ENCODE measurements at regions not wholly inside any gene's neighbourhood (a gene's known extent, or its start where the extent isn't known, plus 50 kb on each side); places are given as distances from the start of the nearest gene placed in this dataset.
"Not testable (repeated sequence)": the region's sequence is repeated elsewhere in the genome, so short reads cannot be mapped to it uniquely, and the experiment has no call there.

DNA sequence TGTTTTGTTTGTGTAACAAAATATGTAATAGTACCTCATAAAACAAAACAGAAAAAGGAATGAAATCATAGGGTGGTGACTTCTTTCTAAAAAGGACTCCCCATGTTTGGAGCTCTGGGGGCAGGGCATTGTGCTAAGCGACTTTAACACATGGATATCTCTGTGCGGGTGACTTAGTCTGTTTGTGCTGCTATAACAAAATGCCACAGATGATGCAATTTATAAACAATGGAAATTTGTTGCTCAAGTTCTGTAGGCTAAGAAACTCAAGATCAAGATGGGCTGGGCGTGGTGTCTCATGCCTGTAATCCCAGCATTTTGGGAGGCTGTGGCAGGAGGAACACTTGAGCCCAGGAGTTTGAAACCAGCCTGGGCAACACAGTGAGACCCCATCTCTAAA, 85.4 kb upstream of the SIM2 start:
- Histone ChIP-seq H3K9me3 (ENCODE audit: control insufficient read depth in 2 of 2, insufficient read depth in 1 of 2, low read depth in 1 of 2, low read length in 1 of 2) (peaks cover 2 to 5% of the 10 kb centered on the region in 2 donors), H3K4me3 (ENCODE audit: low read depth in 1 of 2, low read length in 2 of 2) (no peak overlapping the region), H3K4me1 (ENCODE audit: control insufficient read depth in 2 of 2, insufficient read depth in 2 of 2, low read length in 1 of 2) (peaks cover 0 to 2% of the 10 kb centered on the region in 2 donors), H3K27ac (ENCODE audit: low read depth in 2 of 2, low read length in 1 of 2) (no peak overlapping the region), H3K27me3 (ENCODE audit: control insufficient read depth in 1 of 2, insufficient read depth in 2 of 2, low read length in 2 of 2) (no peaks in the 10 kb centered on the region), H3K36me3 (ENCODE audit: control insufficient read depth in 2 of 2, insufficient read depth in 2 of 2, low read length in 1 of 2) (no peaks in the 10 kb centered on the region)
- 86 to 92% methylated on average over 3 of the region's 3 CpGs for WGBS, 2 donors

DNA sequence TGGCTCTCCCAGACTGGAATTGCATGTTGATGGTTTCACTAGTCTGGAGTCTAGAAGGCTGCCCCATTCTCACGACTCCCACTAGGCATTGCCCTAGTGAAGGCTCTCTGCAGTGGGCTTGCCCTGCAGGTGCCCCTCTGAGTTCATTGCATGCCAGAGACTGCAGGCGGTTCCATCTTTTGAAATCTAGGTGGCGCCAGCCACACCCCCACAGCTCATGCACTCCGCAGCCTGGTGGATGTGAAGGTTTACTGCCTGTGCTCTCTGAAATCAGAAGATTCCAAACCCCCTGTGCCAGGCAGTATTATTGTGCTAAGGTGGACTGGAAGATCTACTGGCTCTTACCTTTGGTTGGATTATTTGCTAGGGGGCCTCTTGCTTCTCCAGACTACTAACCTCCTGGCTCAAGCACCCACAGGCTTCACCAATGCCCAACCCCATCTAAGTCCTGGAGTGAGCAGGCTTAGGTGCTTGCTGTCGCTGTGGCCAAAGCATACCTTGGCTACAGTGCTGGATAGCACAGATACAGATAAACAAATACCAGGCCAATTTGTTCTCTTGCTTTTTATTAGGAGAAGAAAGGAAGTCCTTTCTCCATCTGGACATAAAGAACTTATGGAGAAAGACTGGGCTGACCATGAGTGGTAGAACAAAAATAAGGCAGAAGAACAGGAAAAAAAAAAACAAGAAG, 83.5 kb upstream of the SIM2 start:
- no peaks in the 10 kb centered on the region for H3K27me3 ChIP-seq (ENCODE audit: control insufficient read depth in 1 of 2, insufficient read depth in 2 of 2, low read length in 2 of 2)
- WGBS, 2 donors: 86 to 87% methylated on average over 5 of the region's 5 CpGs
- peaks cover 0 to 2% of the 10 kb centered on the region in 2 donors for H3K4me1 ChIP-seq (ENCODE audit: control insufficient read depth in 2 of 2, insufficient read depth in 2 of 2, low read length in 1 of 2)
- peaks cover 2% of the 10 kb centered on the region in 2 donors for H3K9me3 ChIP-seq (ENCODE audit: control insufficient read depth in 2 of 2, insufficient read depth in 1 of 2, low read depth in 1 of 2, low read length in 1 of 2)
- H3K36me3 ChIP-seq (ENCODE audit: control insufficient read depth in 2 of 2, insufficient read depth in 2 of 2, low read length in 1 of 2): no peaks in the 10 kb centered on the region
- H3K27ac ChIP-seq (ENCODE audit: low read depth in 2 of 2, low read length in 1 of 2): no peak overlapping the region
- H3K4me3 ChIP-seq (ENCODE audit: low read depth in 1 of 2, low read length in 2 of 2): no peak overlapping the region

DNA sequence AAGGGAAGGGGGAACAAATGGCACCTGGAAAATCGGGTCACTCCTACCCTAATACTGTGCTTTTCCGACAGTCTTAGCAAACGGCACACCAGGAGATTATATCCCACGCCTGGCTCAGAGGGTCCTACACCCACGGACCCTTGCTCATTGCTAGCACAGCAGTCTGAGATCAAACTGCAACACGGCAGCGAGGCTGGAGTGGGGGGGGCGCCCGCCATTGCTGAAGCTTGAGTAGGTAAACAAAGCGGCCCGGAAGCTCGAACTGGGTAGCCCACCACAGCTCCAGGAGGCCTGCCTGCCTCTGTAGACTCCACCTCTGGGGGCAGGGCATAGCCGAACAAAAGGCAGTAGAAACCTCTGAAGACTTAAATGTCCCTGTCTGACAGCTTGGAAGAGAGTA, 82.1 kb upstream of the SIM2 start:
- not testable (repeated sequence) for H3K36me3 ChIP-seq (ENCODE audit: control insufficient read depth in 2 of 2, insufficient read depth in 2 of 2, low read length in 1 of 2); H3K27me3 ChIP-seq (ENCODE audit: control insufficient read depth in 1 of 2, insufficient read depth in 2 of 2, low read length in 2 of 2); H3K4me3 ChIP-seq (ENCODE audit: low read depth in 1 of 2, low read length in 2 of 2); H3K4me1 ChIP-seq (ENCODE audit: control insufficient read depth in 2 of 2, insufficient read depth in 2 of 2, low read length in 1 of 2); H3K9me3 ChIP-seq (ENCODE audit: control insufficient read depth in 2 of 2, insufficient read depth in 1 of 2, low read depth in 1 of 2, low read length in 1 of 2); H3K27ac ChIP-seq (ENCODE audit: low read depth in 2 of 2, low read length in 1 of 2)
- WGBS, 2 donors: 88 to 90% methylated on average over 13 of the region's 13 CpGs

DNA sequence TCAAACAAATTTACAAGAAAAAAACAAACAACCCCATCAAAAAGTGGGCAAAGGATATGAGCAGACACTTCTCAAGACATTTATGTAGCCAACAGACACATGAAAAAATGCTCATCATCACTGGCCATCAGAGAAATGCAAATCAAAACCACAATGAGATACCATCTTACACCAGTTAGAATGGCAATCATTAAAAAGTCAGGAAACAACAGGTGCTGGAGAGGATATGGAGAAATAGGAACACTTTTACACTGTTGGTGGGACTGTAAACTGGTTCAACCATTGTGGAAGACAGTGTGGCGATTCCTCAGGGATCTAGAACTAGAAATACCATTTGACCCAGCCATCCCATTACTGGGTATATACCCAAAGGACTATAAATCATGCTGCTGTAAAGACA, 77.1 kb upstream of the SIM2 start:
- not testable (repeated sequence) for H3K27me3 ChIP-seq (ENCODE audit: control insufficient read depth in 1 of 2, insufficient read depth in 2 of 2, low read length in 2 of 2); H3K36me3 ChIP-seq (ENCODE audit: control insufficient read depth in 2 of 2, insufficient read depth in 2 of 2, low read length in 1 of 2); H3K9me3 ChIP-seq (ENCODE audit: control insufficient read depth in 2 of 2, insufficient read depth in 1 of 2, low read depth in 1 of 2, low read length in 1 of 2); H3K4me3 ChIP-seq (ENCODE audit: low read depth in 1 of 2, low read length in 2 of 2); H3K27ac ChIP-seq (ENCODE audit: low read depth in 2 of 2, low read length in 1 of 2); H3K4me1 ChIP-seq (ENCODE audit: control insufficient read depth in 2 of 2, insufficient read depth in 2 of 2, low read length in 1 of 2)
- 91% methylated on average over 1 of the region's 1 CpG; no CpG with 5 or more reads in 1 of the 2 donors for WGBS, 2 donors

DNA sequence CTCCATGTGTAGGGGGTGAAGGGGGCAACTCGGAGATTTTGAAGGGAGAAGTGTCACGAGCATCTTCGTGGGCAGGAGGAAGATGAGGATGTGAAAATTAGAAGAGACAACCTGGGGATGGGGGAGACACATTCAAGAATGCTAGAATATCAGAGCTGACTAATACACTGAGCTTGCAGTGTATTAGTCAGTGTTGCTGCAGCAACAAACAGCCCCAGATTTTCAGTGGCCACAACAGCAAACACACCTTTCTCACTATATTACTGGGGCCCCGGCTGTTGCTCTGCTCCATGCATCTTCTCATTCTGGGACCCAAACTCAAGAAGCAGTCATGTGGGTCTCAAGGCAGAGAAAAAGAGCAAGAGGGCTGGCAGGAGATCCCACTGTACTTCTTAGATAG, 74.8 kb upstream of the SIM2 start:
- H3K4me3 ChIP-seq (ENCODE audit: low read depth in 1 of 2, low read length in 2 of 2): no peak overlapping the region
- no peaks in the 10 kb centered on the region for H3K9me3 ChIP-seq (ENCODE audit: control insufficient read depth in 2 of 2, insufficient read depth in 1 of 2, low read depth in 1 of 2, low read length in 1 of 2)
- H3K4me1 ChIP-seq (ENCODE audit: control insufficient read depth in 2 of 2, insufficient read depth in 2 of 2, low read length in 1 of 2): no peaks in the 10 kb centered on the region
- no peaks in the 10 kb centered on the region for H3K27me3 ChIP-seq (ENCODE audit: control insufficient read depth in 1 of 2, insufficient read depth in 2 of 2, low read length in 2 of 2)
- no peak overlapping the region for H3K27ac ChIP-seq (ENCODE audit: low read depth in 2 of 2, low read length in 1 of 2)
- H3K36me3 ChIP-seq (ENCODE audit: control insufficient read depth in 2 of 2, insufficient read depth in 2 of 2, low read length in 1 of 2): no peaks in the 10 kb centered on the region
- 93 to 96% methylated on average over 4 of the region's 4 CpGs for WGBS, 2 donors

DNA sequence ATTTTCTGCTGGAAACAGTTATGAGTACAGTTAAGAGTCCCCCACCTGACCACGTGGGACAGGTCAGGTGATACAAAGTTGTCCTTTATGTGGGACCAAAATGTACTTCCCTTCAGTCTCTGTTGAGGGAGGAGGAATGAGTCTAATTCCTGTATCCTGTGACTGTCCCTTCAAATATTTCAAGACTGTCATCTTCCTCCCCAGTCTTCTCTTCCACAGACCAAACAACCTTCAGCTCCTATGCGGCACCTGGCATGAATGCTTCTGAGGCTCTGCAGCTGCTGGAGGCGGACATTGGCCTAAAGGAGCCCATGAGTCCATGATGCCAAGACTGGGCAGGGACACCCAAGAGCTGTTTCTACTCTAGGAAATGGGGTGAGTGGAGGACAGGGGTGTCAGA, 72.1 kb upstream of the SIM2 start:
- no peaks in the 10 kb centered on the region for H3K9me3 ChIP-seq (ENCODE audit: control insufficient read depth in 2 of 2, insufficient read depth in 1 of 2, low read depth in 1 of 2, low read length in 1 of 2)
- no peak overlapping the region for H3K4me3 ChIP-seq (ENCODE audit: low read depth in 1 of 2, low read length in 2 of 2)
- WGBS, 2 donors: 85 to 87% methylated on average over 3 of the region's 3 CpGs
- H3K4me1 ChIP-seq (ENCODE audit: control insufficient read depth in 2 of 2, insufficient read depth in 2 of 2, low read length in 1 of 2): peaks cover 0 to 3% of the 10 kb centered on the region in 2 donors
- no peaks in the 10 kb centered on the region for H3K36me3 ChIP-seq (ENCODE audit: control insufficient read depth in 2 of 2, insufficient read depth in 2 of 2, low read length in 1 of 2)
- no peak overlapping the region for H3K27ac ChIP-seq (ENCODE audit: low read depth in 2 of 2, low read length in 1 of 2)
- no peaks in the 10 kb centered on the region for H3K27me3 ChIP-seq (ENCODE audit: control insufficient read depth in 1 of 2, insufficient read depth in 2 of 2, low read length in 2 of 2)

DNA sequence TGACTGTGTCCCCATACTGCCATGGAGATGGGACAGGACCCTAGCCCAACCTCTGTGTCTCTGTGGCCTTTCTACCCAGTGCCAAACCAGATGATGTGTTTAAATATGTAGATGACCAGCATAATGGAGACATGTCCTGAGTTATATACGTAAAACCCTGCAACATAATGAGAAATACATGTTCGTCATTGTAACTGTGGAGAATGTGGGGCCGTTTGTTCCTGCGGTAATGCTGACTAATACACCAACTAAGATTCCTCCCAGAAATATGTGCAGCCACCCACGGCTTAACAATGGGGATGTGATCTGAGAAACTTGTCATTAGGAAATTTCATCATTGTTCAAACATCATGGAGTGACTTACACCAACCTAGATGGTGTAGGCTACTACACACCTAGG, 71.7 kb upstream of the SIM2 start:
- H3K4me3 ChIP-seq (ENCODE audit: low read depth in 1 of 2, low read length in 2 of 2): no peak overlapping the region
- H3K27me3 ChIP-seq (ENCODE audit: control insufficient read depth in 1 of 2, insufficient read depth in 2 of 2, low read length in 2 of 2): no peaks in the 10 kb centered on the region
- peaks cover 0 to 3% of the 10 kb centered on the region in 2 donors for H3K4me1 ChIP-seq (ENCODE audit: control insufficient read depth in 2 of 2, insufficient read depth in 2 of 2, low read length in 1 of 2)
- no peaks in the 10 kb centered on the region for H3K9me3 ChIP-seq (ENCODE audit: control insufficient read depth in 2 of 2, insufficient read depth in 1 of 2, low read depth in 1 of 2, low read length in 1 of 2)
- H3K36me3 ChIP-seq (ENCODE audit: control insufficient read depth in 2 of 2, insufficient read depth in 2 of 2, low read length in 1 of 2): no peaks in the 10 kb centered on the region
- H3K27ac ChIP-seq (ENCODE audit: low read depth in 2 of 2, low read length in 1 of 2): no peak overlapping the region
- WGBS, 2 donors: 81 to 85% methylated on average over 5 of the region's 5 CpGs

DNA sequence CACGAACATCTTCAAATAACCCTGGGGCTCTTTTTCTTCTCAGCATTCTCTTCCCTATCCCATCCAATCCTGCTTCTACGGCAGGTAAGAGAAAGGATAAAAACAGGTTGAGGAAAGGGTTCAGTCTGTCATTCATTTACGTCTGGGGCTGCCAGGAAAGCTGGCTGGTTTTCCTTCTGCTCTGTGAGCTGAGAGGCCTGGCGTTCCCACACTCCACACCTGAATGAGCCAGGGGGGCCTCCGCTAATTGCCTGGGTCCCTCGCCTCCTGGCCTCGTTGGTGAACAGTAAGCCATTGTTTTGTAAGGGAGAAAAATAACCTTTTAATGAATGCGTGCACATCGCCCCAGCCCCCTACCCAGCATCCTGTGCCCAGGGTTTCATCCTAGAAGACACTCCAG, 70.8 kb upstream of the SIM2 start:
- peaks cover 0 to 3% of the 10 kb centered on the region in 2 donors for H3K4me1 ChIP-seq (ENCODE audit: control insufficient read depth in 2 of 2, insufficient read depth in 2 of 2, low read length in 1 of 2)
- 75 to 81% methylated on average over 9 of the region's 9 CpGs for WGBS, 2 donors

DNA sequence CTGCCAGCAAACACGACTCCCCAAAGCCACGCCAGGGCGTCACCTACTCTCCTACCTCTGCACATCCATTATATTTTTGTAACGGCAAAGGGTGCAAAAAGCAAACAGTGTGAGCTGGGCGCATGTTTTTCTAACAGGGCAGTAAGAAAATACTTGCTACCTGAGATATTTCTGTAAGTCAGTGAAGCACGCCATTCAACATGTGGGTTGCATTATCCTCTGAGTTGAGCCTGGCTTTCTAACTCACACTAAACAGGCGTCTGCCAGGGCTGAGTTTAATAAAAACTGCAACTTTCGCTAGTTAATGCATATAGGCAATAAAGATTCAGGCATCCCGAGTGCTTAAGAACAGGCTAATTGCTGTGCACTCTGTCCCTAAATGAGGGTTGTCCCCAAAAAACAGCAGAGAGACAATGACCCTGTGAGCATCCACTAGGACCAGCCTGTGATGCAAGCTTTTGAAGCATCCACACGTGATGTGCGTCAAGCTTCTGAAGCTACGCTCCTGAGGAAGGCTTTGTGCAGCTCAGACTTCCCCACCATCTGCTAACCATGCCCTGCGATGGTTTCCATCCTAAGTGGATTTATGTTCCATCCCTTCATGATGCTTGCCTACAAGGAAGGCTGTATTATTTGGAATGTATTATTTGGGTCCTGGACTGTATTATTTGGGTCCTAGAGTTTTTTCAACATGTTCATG, 70.0 kb upstream of the SIM2 start:
- WGBS, 2 donors: 79 to 87% methylated on average over 13 of the region's 13 CpGs
- no peaks in the 10 kb centered on the region for H3K9me3 ChIP-seq (ENCODE audit: control insufficient read depth in 2 of 2, insufficient read depth in 1 of 2, low read depth in 1 of 2, low read length in 1 of 2)
- H3K27ac ChIP-seq (ENCODE audit: low read depth in 2 of 2, low read length in 1 of 2): no peak overlapping the region
- no peak overlapping the region for H3K4me3 ChIP-seq (ENCODE audit: low read depth in 1 of 2, low read length in 2 of 2)
- H3K4me1 ChIP-seq (ENCODE audit: control insufficient read depth in 2 of 2, insufficient read depth in 2 of 2, low read length in 1 of 2): peaks cover 0 to 3% of the 10 kb centered on the region in 2 donors
- H3K36me3 ChIP-seq (ENCODE audit: control insufficient read depth in 2 of 2, insufficient read depth in 2 of 2, low read length in 1 of 2): no peaks in the 10 kb centered on the region
- no peaks in the 10 kb centered on the region for H3K27me3 ChIP-seq (ENCODE audit: control insufficient read depth in 1 of 2, insufficient read depth in 2 of 2, low read length in 2 of 2)

More for the DNA sequence above, 70.8 kb upstream of the SIM2 start:
- Histone ChIP-seq H3K9me3 (ENCODE audit: control insufficient read depth in 2 of 2, insufficient read depth in 1 of 2, low read depth in 1 of 2, low read length in 1 of 2) (no peaks in the 10 kb centered on the region), H3K27me3 (ENCODE audit: control insufficient read depth in 1 of 2, insufficient read depth in 2 of 2, low read length in 2 of 2) (no peaks in the 10 kb centered on the region), H3K27ac (ENCODE audit: low read depth in 2 of 2, low read length in 1 of 2) (no peak overlapping the region), H3K4me3 (ENCODE audit: low read depth in 1 of 2, low read length in 2 of 2) (no peak overlapping the region), H3K36me3 (ENCODE audit: control insufficient read depth in 2 of 2, insufficient read depth in 2 of 2, low read length in 1 of 2) (no peaks in the 10 kb centered on the region)

All from esophagus (tissue), 2 donors.